AG09319 (cell line): ENCODE measurements at regions not wholly inside any gene's neighbourhood (a gene's known extent, or its start where the extent isn't known, plus 50 kb on each side); places are given as distances from the start of the nearest gene placed in this dataset.

Source experiments
- DNase-seq: peaks from one replicate; pipeline ENCODE4 v3.0.0-alpha.2; 2010; ENCODE audit warnings: low read depth; ENCODE audit errors: extremely low read depth
- TF ChIP-seq, protein P1 (sequence below): IDR thresholded peaks from 2 replicates; pipeline ENCODE4 v1.5.1; 2011; ENCODE audit warnings: low read depth, mild to moderate bottlenecking, inconsistent platforms, low read length, moderate library complexity

DNA sequence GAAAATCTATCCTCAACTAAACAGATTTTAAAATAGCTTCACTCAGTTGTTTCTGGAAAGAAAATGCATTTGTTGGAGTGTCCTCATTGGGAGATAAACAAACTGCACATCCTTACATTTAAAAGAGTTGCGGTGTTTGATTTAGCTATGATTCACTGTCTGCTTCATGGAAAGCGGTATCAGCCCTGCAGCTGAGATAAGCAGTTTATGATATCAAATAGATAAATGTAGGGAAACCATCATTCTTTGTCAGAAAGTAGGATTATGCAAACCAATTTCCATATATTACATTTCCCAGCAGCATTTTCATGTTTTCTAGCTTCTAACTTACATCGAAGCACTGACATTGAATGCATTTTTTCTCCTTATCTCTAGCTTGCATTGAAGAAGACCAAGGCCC is 698.9 kb downstream of the DIPK2A start:
- DNase-seq = no peak
- TF ChIP-seq, protein P1, sequence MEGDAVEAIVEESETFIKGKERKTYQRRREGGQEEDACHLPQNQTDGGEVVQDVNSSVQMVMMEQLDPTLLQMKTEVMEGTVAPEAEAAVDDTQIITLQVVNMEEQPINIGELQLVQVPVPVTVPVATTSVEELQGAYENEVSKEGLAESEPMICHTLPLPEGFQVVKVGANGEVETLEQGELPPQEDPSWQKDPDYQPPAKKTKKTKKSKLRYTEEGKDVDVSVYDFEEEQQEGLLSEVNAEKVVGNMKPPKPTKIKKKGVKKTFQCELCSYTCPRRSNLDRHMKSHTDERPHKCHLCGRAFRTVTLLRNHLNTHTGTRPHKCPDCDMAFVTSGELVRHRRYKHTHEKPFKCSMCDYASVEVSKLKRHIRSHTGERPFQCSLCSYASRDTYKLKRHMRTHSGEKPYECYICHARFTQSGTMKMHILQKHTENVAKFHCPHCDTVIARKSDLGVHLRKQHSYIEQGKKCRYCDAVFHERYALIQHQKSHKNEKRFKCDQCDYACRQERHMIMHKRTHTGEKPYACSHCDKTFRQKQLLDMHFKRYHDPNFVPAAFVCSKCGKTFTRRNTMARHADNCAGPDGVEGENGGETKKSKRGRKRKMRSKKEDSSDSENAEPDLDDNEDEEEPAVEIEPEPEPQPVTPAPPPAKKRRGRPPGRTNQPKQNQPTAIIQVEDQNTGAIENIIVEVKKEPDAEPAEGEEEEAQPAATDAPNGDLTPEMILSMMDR = no peak

DNA sequence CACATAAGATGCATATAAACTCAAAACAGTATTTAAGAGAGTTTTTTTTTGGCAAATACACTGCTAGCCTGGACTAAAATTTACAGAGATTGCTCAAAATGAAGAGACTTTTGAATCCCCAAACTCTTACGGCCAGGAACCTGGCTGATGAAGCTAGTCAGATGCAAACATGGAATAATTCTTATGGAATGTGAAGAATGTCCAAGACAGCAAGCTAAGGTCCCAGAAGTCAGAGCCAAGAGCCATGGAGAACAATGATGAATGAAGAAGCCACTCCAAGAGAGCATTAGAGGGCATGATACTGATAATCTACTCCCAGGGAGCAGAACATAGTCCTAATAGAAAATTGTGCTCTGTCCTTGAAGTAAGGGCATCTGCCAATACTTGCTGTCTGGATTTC is 705.5 kb downstream of the DIPK2A start:
- TF ChIP-seq, protein P1 = no peak

DNA sequence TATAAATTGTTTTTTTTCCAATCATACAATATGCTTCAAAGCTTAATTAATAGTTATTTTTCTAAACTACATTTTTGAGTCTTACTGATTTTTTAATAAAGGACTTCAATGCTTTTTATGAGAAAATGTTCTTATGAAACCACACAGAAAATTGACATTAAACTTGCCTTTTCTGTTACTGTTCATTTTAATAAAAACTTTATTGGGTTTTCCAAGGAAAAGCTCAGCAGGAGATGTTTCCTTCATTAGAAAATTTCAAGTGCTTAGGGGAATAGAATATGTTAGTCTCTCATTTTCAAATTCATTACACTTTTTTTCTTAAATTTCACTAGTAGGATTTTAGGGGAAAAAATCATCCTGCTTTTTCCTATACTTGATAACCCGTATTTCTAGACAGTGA is 711.4 kb downstream of the DIPK2A start:
- TF ChIP-seq, protein P1 = no peak
- no peak for DNase-seq

More for the DNA sequence above, 705.5 kb downstream of the DIPK2A start:
- DNase-seq = no peak

DNA sequence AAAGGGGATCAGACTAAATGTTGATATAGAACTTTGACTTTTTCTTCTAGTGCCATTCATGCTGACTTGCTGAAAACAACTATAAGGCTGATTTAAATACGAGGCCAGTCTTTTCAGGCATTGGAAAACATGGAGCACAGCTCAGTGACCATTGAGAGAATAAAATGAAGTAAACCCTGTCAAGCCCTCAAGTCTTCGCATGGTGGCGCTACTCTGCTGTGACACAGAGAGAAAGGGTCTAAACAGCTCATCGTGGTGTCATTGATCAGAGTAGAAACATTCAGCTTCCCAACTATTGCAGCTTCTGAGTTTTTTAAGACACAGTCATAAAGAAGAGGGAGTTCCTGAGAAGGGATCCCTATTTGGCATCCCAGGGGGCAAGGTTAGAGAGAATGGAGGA is 716.2 kb downstream of the DIPK2A start:
- DNase-seq = no peak
- TF ChIP-seq, protein P1 = no peak; the same call in 1 of the 2 replicates

DNA sequence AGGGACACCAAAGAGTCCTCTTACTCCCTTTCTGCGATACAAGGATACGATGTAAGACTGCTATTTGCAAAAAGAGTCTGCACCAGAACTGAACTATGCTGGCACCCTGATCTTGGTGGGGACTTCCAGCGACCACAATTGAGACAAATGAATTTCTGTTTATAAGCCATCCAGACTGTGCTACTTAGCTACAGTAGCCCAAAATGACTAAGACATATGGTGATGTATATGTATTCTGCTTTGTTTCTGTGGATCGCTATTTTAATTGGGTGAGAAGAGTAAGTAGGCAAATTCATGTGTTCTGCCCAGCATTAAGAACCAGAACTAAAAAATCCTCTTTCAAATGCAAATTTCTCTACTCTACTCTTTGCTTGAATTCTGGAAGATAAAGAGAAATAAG is 720.9 kb downstream of the DIPK2A start:
- no peak for DNase-seq
- TF ChIP-seq, protein P1 = no peak

DNA sequence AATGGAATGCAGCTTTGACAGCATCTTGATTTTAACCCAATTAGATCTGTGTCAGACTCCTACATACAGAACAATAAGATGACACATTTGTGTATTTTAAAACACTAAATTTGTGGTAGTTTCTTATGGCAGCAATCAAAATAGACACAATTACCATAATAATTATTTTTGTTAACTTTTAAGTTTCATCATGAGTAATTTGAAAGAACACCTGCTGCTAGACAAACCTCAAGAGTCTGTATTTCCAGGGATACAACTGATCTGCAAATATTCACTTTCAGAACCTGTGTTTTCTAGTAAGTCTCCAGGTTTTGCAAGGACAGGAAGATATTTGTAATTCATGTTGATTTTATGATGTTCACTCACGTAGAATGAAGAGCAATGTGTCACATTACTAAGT is 736.8 kb downstream of the DIPK2A start:
- no peak for DNase-seq
- TF ChIP-seq, protein P1 = no peak

DNA sequence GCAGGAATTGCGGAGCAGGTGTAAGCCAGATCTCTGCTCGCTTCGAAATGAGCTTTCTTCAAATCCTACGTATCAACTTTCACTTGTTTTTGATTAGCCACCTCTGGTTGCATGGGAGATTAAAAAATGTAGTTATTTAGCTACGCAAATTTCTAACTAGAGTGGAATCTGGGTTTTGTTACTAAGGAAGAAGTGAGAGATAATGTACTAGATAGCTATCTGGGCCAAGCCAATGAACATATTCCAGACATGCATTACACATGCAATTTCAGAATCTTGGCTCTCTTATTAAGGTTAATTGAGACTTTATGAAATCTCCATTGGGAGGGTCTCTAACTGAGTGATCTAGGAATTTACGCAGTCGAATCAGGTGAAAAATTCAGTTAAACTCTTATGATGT is 765.7 kb downstream of the DIPK2A start:
- TF ChIP-seq, protein P1 = no peak
- no peak for DNase-seq

DNA sequence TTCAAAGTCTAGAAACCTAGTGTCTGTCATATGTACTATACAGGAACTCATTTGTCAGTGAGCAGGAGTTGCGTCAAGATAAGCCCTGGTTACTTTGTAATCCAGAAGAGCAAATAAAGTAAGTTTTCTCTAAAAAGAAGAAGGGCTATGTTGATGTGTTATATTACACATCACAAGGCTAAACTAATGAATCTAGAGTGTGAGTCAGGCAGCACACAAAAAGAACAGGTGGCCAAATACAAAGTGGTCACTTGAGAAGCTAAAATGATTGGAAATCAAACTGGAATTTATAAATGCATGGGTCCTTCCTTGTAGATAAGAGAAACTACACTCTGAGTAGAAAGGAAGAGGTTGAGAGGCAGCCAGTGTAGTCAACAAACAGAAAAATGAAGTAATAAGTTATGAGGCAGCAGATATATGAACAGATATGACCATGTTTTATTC is 771.6 kb downstream of the DIPK2A start:
- DNase-seq = no peak
- TF ChIP-seq, protein P1 = no peak
